ENCODE measurements at regions not wholly inside any gene's neighbourhood (a gene's known extent, or its start where the extent isn't known, plus 50 kb on each side); places are given as distances from the start of the nearest gene placed in this dataset.

GRCh38 chr2:16291226-16291625 is 350.9 kb downstream of the MYCN start:
- TF ChIP-seq CTCF (IDR thresholded peaks at IDR 0.05; ENCODE audit: insufficient read depth, low read length, poor library complexity, severe bottlenecking) (no peak), EZH2phosphoT487 (conservative IDR thresholded peaks at IDR 0.05; ENCODE audit: low read length) (no peak)
